ENCODE measurements at regions not wholly inside any gene's neighbourhood (a gene's known extent, or its start where the extent isn't known, plus 50 kb on each side); places are given as distances from the start of the nearest gene placed in this dataset.
"Not testable (repeated sequence)": the region's sequence is repeated elsewhere in the genome, so short reads cannot be mapped to it uniquely, and the experiment has no call there.

DNA sequence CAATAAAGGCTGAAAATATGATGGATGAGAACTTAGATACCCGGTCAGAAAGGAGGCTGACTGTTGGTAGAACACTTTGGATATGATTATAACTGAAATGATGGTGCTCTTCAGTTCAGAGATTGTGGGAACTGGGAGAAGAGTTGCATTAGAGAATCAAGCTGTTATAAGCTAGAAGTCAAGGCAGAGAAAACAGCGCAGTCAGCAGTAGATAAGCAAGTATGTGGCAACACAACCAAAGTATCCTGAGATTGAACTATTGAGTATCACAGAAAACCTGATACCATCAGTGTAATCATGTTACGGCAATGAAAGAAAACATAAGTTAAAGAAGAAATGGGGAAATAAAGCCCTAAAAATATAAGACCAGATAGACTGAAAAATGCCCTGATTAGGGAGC, 633.9 kb upstream of the LRRTM1 start:
- Mint-ChIP-seq H3K36me3 (ENCODE audit: low read depth) (no peaks in the 10 kb centered on the region), H3K9me3 (peaks cover 37% of the 10 kb centered on the region), H3K4me1 (ENCODE audit: low read depth) (no peaks in the 10 kb centered on the region), H3K27me3 (no peaks in the 10 kb centered on the region), H3K4me3 (no peak overlapping the region), H3K27ac (no peak overlapping the region)
- ATAC-seq (no peak), DNase-seq (no peak)
- POLR2A ChIA-PET = no interaction called here
- TF ChIP-seq, protein P1, sequence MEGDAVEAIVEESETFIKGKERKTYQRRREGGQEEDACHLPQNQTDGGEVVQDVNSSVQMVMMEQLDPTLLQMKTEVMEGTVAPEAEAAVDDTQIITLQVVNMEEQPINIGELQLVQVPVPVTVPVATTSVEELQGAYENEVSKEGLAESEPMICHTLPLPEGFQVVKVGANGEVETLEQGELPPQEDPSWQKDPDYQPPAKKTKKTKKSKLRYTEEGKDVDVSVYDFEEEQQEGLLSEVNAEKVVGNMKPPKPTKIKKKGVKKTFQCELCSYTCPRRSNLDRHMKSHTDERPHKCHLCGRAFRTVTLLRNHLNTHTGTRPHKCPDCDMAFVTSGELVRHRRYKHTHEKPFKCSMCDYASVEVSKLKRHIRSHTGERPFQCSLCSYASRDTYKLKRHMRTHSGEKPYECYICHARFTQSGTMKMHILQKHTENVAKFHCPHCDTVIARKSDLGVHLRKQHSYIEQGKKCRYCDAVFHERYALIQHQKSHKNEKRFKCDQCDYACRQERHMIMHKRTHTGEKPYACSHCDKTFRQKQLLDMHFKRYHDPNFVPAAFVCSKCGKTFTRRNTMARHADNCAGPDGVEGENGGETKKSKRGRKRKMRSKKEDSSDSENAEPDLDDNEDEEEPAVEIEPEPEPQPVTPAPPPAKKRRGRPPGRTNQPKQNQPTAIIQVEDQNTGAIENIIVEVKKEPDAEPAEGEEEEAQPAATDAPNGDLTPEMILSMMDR (IDR thresholded peaks at IDR 0.05) = no peak
- CTCF ChIA-PET = no interaction called here
- intact Hi-C loops (cut with micrococcal nuclease) = no loop called here

DNA sequence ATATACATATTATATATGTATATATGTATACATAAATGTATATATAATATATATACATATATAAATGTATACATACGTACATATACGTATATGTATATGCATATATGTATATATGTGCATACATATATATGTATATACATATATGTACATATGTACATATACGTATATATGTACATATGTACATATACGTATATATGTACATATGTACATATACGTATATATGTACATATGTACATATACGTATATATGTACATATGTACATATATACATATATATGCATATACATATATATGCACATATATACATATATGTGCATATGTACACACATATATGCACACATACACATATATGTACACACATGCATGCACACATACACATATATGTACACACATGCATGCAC, 627.3 kb upstream of the LRRTM1 start:
- H3K27ac Mint-ChIP-seq; H3K4me3 Mint-ChIP-seq; CTCF ChIA-PET; DNase-seq; POLR2A ChIA-PET; H3K36me3 Mint-ChIP-seq (ENCODE audit: low read depth); H3K4me1 Mint-ChIP-seq (ENCODE audit: low read depth); ATAC-seq; intact Hi-C loops (cut with micrococcal nuclease); H3K27me3 Mint-ChIP-seq: not testable (repeated sequence)
- peaks cover 26% of the 10 kb centered on the region for H3K9me3 Mint-ChIP-seq

DNA sequence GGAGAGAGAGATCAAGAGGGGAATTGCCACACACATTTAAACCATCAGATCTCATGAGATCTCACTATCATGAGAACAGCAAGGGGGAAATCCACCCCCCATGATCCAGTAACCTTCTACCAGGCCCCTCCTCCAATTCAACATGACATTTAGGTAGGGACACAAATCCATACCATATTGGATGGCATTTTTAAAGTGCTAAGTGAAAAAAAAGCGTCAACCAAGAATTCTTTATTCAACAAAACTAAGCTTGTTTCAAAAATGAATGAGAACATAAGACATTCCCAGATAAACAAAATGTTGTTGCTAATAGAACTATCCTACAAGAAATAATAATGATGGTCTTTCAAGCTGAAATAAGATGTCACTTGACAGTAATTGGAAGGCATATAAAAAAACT, 626.2 kb upstream of the LRRTM1 start:
- no peaks in the 10 kb centered on the region for H3K4me1 Mint-ChIP-seq (ENCODE audit: low read depth)
- H3K27ac Mint-ChIP-seq = no peak overlapping the region
- H3K27me3 Mint-ChIP-seq = no peaks in the 10 kb centered on the region
- H3K9me3 Mint-ChIP-seq = peaks cover 24% of the 10 kb centered on the region
- H3K36me3 Mint-ChIP-seq (ENCODE audit: low read depth) = no peaks in the 10 kb centered on the region
- POLR2A ChIA-PET = no interaction called here
- intact Hi-C loops (cut with micrococcal nuclease) = no loop called here
- no peak overlapping the region for H3K4me3 Mint-ChIP-seq
- CTCF ChIA-PET = no interaction called here
- ATAC-seq (no peak), DNase-seq (no peak)
- TF ChIP-seq, protein P1 (IDR thresholded peaks at IDR 0.05) = no peak

DNA sequence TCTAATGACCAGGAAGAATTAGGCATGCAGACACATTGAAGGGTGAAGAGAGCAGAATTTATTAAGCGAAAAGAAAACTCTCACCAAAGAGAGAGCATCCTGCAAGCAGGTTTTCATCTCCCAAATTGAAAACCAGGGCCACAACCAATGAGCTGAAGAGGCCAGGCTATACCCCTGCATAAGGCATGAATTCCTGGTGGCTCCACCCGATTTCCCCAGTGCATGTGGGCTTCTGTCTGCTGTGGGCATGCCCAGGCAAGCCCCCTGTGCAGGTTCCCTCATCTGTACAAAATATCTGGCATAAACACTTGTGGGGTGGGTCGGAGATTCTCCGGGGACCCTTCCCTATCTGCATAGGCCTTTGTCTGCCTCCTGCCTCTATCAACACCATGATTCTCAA, 621.6 kb upstream of the LRRTM1 start:
- DNase-seq (no peak), ATAC-seq (no peak)
- TF ChIP-seq, protein P1 (IDR thresholded peaks at IDR 0.05) = no peak
- Mint-ChIP-seq H3K9me3 (peaks cover 21% of the 10 kb centered on the region), H3K27ac (no peak overlapping the region), H3K4me1 (ENCODE audit: low read depth) (no peaks in the 10 kb centered on the region), H3K27me3 (no peaks in the 10 kb centered on the region), H3K4me3 (no peak overlapping the region), H3K36me3 (ENCODE audit: low read depth) (no peaks in the 10 kb centered on the region)
- ChIA-PET CTCF (no interaction called here), POLR2A (no interaction called here)
- intact Hi-C loops (cut with micrococcal nuclease) = no loop called here

DNA sequence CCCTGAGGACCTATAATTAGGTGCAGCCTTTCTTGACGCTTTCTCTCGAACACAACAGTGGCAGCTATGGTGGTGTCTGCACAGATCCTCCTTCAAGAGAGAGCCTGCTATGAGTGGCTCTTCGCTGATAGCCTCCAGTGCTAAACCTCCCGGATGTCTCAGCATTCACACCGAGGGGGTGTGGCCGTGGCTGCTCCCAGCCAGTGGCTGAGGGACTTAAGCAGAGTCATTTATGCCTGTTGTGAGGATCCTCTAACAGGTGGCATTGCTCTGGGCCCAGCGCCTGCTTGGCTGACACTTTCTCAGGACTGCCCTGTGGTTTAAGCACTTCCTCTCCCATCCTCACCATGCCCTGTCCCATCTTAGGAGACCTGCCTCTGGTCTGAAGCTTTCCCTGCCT, 592.0 kb upstream of the LRRTM1 start:
- no peak overlapping the region for H3K27ac Mint-ChIP-seq
- no peaks in the 10 kb centered on the region for H3K4me1 Mint-ChIP-seq (ENCODE audit: low read depth)
- DNase-seq (no peak), ATAC-seq (no peak)
- TF ChIP-seq, protein P1 (IDR thresholded peaks at IDR 0.05) = no peak
- CTCF ChIA-PET = no interaction called here
- no peaks in the 10 kb centered on the region for H3K36me3 Mint-ChIP-seq (ENCODE audit: low read depth)
- POLR2A ChIA-PET = no interaction called here
- H3K9me3 Mint-ChIP-seq = peaks cover 8% of the 10 kb centered on the region
- intact Hi-C loops (cut with micrococcal nuclease) = no loop called here
- no peak overlapping the region for H3K4me3 Mint-ChIP-seq
- no peaks in the 10 kb centered on the region for H3K27me3 Mint-ChIP-seq

DNA sequence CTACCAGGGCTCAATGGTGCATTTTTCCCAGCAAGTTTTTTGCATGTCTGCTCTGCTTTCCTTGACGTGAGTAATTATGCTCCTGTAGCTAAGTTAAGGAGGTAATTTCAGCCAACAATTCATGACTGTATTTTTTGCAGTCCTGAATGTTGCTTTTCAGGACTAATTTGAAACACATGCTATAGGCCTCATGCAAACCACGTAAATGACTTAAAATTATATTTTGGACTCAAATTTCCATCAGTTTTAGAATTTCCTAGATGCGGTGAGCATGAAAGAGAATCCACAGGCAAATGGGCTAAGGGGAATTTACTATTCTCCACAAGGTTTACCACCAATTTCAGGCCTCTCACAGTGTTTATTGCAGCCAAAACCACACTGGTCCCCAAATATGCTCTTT, 589.9 kb upstream of the LRRTM1 start:
- POLR2A ChIA-PET = no interaction called here
- Mint-ChIP-seq H3K36me3 (ENCODE audit: low read depth) (no peaks in the 10 kb centered on the region), H3K27ac (no peak overlapping the region), H3K4me1 (ENCODE audit: low read depth) (no peaks in the 10 kb centered on the region), H3K4me3 (no peak overlapping the region), H3K9me3 (peaks cover 9% of the 10 kb centered on the region), H3K27me3 (no peaks in the 10 kb centered on the region)
- no peak for DNase-seq
- intact Hi-C loops (cut with micrococcal nuclease) = no loop called here
- TF ChIP-seq, protein P1 (IDR thresholded peaks at IDR 0.05) = no peak
- no peak for ATAC-seq
- CTCF ChIA-PET = no interaction called here

Measured in activated CD8-positive, alpha-beta T cell treated with anti-CD3 and anti-CD28 coated beads for 36 hours (primary cell).